ENCODE measurements at regions not wholly inside any gene's neighbourhood (a gene's known extent, or its start where the extent isn't known, plus 50 kb on each side); places are given as distances from the start of the nearest gene placed in this dataset.

DNA sequence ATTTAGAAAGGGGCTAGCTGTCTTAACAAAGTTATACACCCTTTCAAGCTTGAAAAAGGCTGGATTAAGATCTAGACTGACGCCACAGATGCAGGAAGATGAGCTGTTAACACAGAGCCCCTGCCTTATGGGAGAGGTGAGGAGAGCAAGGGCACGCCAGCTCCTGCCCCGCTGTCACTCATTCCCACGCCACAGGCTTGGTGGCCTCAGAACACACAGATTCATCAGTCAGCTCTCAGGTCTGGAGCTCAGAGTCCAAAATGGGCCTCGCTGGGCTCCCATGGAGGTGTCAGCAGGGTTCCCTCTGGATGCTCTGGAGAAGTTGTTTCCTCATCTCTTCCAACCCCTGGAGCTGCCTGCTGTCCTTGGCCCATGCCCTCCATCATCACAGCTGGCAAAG is 554.2 kb downstream of the TCERG1L start:
- DNase-seq = no peak

DNA sequence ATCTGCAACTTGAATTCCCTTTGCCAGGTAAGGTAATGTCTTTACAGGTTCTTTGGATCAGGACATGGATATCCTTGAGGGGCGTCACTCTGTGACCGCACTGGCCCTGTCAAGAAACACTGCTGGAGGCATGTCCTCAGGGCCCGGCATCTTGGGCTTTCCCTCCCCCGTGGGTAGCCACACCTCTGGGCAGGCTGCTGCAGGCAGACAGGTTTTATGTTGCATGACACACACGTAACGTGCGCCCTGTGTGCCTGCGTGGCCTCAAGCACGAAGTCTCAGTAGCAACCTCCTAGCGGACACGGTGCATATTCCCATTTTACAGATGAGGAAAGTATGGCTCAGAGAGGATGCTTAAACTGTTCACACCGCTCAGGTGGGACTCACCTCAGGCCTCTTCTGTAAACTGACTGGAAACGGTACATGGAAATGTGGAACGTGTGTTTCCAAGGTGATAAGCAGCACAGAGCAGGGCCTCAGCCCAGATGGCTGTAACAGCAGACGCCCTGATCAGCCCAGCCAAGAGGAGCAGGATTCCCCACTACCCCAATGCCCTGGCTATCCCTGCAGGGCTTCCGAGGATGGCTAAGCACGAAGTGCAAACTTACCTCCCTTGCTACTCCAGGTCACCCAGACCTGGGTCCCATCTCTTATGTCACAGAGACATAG is 553.6 kb downstream of the TCERG1L start:
- DNase-seq = no peak

DNA sequence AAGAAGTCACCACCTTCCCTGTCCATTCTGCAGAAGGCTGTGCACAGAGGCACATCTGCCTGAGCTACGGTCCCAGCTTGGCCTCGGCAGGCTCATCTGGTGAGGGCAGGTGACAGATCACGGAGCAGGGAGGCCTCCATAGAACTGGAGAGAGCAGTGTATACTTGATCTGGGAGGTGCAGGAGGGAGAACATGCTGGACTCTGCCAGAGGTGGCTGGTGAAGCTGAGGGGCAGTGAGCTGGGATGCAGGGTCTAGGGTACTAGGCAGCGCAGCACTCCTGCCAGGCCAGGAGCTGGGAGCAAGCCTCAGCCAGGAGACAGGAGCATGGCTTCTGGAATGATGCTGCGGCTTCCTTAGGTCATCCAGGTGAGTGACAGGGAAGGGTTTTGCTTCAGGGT is 553.0 kb downstream of the TCERG1L start:
- DNase-seq = no peak

DNA sequence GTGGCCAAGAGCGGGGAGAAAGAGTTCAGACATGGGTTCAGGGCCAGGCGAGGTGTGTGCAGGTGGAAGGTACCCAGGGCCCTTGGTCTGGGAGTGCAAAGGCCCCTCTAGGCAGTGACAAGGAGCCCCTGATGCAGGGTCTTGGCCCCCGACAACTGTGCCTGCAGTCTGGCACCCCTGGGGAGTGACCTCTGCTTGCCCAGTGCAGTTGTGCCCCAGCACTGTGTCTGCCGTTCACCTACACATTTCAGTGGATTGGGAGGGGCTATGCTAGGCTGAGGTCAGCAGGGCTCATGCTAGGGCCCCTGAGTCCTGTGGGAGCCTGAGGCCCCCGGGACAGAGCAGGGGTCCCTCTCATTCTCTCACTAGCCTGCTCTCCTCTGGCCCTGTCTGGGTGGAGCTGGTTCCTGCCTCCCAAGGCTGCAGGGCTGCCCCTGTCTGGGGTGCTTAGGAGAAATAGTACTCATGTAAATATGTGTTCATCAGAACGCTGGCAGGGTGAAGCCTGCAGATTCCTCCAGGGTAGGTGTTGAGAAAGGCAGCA is 550.4 kb downstream of the TCERG1L start:
- no peak for DNase-seq

DNA sequence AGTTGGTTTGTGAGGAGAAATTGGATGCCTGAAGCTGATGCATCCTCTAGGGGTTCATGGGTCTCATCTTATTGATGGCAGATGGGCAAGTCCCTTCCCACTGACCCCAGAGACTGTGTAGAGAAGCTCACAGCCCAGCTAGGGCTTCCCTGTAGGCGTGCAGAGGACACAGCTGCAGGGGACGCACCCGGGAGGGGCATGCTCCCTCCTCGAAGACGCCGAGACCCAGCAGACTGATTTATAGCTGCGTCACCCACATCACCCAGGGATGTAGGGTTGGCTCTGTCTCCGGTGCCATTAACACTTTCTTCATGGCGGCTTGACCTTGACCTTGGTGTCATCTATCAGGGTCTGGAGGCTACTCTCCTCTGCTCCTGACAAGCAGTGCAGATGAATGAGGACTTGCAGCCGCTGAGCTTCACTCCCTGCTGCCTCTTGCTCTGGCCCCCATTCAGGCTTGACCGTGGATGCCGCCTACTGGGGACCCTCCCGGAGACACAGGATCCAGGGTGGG is 549.7 kb downstream of the TCERG1L start:
- no peak for DNase-seq

DNA sequence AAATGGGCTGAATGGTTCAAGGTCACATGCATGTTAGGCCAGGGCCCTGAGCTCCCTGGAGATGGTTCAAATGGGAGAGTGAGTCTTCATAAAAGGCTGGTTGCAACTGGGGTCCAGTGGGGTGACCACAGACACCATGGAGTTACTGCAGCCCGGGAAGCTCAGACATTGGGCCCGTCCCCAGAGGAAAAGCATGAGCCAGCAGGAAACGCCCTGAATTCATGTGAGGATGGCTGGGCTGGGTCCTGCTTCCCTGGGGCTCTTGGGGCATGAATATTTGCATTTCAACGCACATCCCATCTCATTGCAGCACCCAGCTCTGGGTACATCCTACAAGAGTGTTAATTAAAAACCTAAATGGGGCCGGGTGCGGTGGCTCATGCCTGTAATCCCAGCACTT is 549.0 kb downstream of the TCERG1L start:
- no peak for DNase-seq

DNA sequence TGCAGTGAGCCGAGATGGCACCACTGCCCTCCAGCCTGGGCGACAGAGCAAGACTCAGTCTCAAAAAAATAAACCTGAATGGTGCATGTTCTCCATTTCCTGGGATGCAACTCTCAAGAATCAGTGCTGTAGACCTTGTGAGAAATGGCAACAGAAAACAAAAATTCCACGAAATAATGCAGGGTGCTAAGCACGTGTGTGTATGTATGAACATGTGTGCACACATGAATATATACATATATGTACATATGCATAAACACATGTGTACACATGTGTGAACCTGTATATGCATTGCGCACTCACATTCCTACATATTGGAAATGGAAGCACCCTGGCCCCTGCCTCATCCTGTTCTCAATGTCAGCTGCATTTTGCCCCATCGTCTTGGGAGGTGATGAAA is 548.5 kb downstream of the TCERG1L start:
- DNase-seq = no peak

DNA sequence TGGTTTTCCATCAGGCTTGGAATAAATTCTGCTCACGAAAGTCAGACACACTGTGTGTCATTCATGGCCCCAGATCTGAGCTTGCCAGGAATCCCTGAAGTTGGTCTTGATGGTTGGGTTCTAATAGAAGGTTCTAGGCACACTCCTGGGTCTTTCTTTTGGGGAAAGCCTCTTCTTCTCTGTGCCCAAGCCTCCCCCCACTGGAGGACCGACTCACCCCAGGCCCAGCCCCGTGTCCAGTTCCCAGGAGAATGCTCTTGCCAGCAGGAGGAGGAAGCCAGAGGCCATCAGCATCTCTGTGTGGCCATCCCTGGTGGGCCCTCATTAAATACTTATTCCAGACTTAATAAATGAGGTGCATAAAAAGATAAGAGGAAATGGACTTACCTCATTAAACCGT is 548.0 kb downstream of the TCERG1L start:
- no peak for DNase-seq

DNA sequence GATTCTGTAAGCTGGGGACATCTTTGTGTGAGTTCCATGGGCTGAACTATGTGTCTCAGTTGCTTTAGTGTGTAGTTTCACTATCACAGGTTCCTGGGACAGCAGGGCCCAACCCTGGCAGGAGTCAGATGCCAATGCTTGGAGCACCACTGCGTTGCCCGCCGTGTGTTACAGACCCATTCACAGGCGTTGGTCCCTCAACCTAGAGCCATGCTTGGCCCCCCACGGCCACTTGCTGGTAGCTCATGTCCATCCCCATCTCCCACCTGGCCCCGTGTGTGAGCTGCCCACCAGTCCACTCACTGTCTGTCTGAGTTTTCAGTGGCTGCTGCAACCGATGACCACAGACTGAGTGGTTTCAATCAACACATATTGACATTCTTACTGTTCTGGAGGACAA is 546.9 kb downstream of the TCERG1L start:
- DNase-seq = no peak

DNA sequence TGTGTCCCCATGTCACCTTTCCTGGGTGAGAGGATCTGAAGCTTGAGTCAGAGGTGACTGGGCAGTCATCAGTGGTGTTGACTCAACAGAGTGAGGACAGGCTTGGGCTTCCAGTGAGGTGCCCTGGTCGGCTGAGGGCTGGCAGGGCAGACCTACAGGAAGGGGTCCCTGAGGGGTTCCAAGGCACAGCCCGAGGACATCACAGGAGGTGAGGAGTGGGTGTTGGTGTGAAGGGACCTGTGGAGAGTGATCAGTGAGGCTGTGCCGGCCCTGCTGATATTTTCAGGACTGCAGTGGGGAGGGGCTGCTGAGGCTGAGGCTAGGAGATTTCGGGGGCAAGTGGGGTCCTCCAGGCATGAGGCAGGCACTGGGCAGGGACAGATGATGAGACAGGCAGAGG is 545.5 kb downstream of the TCERG1L start:
- no peak for DNase-seq

DNA sequence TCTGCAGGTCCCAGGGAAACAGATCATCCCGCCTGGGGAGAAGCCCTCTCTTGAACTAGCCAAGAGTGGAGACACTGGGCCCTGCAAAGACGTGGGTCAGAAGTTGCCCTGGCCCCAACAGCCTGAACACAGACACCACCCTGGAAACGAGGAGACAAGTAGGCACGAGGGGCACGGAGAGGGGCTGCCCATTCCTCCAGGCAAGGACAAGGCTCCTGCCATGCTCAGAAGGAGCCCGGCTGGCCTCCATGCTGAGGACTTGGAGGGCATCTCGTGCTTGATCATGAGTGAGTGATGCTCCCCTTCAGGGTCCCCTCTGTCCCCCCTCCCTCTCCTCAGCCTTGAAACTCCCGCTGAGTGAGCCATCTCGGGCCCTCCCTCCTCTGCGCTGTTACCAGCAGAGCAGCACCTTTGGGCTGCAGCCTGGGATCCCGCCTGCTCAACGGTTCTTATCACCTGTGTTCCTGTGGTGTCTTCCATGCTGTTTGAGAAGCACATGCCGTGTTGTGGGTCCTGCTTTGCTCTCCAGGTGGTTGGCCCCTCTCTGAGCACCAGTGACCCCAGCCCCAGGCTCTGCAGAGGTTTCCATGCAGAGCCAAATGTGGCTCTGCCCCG is 544.3 kb downstream of the TCERG1L start:
- DNase-seq = no peak

DNA sequence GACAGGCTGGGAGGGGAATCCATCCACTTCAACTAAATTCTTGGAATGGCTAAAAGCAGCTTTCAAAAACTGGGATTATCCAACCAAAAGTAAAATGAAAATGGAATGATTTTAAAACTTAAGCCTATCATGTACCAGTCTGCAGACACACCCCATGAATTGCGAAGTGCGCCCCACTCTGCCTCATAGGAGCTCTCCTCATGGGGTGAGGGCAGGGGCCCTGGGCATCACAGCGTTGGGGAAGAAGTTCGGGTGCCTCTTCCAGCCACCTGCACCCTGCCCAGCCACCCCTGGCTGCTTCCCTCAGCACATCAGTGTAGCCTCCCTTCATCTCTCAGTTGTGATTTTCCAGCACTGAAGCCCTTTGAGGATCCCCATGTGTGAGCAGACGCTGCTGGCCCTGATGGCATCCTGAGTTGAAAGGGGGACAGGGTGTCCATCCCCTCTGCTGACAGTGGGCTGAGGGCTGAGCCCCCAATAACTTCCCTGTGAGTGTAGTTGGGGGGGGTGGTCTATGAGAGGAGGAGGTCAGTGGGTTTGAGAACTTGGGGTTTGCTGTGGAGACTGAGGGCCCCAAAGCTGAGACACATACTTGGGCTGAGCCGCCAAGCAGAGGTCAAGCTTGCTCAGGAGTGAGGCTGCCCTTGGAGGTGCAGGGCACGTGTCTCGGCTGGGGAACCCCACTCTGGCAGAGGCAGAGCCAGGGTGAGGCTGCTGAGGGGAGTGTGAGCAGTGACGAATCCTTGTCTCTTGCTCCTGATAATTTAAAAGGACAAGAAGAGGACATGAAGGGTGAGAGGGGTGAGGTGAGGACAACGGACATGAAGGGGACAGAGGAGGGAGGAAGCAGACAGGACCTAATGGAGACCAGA is 542.1 kb downstream of the TCERG1L start:
- no peak for DNase-seq

DNA sequence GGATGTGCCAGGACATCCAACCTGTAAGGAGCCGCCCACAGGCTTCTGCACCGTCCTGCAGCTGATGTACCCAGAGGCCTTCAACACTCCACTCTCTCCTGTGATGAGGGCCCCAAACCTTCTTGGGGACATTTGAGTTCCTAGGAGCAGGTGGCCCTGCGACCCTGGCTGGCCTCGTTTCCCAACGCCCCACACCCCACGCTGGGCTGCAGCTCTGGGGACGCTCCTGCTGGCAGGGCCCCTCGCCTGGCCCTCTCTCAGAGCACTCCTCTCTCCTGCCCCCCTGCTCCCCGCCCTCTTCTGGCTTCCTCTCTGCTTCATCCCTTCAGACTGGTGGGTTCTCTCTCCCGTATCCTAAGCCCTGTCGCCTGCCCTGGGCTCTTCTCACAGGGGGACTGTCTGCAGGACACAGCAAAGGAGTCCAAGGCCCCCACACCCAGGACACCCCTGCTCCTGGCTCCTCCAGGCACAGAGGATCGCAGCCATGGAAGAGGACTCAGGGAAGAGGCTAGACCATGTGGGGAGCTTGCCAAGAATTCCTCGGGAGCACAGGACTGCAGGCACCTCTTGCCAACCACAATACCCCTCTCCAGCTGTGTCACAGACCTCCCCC is 541.4 kb downstream of the TCERG1L start:
- DNase-seq = no peak

DNA sequence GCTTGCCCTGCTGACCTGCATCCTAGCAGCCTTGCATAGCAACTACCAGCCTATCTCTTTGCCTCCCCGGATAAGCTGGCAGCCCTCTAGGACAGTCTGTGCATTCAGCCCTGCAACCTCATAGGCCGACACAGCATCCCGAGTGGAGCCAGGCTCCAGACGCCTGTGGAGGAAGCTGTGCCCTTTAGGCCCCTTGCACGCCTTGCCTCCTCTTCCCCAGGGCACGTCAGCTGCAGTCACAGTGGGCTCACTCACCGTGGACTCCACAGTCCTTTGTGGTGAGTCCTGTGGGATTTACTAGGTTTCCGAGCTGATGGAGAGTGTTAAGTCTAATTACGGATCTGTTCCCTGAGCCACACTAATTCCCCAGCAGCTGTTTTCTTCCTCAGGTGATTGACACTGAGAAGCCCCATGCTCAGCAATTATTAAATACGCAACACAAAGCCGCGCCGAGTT is 540.0 kb downstream of the TCERG1L start:
- DNase-seq = no peak

DNA sequence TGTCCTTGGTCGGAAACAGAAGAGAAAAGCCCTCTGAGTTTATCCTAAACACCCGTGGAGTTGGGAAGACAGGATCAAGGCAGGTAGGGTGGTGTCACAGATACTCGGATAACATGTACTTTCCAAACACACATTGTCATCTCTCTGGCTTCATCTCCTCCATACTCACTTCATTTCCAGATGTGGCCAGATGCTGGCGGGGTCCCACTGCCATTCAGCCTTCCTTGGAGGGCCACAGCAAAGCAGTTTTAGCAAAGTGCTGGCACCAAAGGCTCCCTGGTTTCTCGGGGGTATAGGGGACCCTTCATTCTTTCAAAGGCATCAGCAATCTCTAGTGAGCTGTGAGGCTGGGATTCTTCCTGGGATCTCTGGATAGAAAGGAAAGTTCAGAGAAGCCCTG is 539.5 kb downstream of the TCERG1L start:
- no peak for DNase-seq

DNA sequence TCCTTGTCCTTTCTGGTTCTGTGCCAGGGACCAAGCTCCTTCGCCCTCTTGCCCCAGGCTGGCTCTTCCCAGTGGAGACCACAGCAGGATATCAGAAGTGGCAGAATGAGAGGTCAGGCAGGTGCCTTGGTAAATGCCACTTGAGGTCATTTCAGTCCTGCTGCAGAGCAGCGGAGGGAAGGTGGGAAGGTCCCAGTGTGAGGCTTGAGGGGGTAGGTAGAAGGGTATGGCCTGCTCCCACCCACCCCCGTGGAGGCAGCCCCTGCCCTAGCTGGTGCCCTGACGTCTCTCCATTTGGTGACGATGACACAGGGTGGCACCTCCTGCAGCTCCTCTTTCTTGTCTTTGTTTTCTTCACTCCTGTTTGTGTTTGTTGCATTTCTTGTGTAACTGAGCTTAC is 538.8 kb downstream of the TCERG1L start:
- no peak for DNase-seq

DNA sequence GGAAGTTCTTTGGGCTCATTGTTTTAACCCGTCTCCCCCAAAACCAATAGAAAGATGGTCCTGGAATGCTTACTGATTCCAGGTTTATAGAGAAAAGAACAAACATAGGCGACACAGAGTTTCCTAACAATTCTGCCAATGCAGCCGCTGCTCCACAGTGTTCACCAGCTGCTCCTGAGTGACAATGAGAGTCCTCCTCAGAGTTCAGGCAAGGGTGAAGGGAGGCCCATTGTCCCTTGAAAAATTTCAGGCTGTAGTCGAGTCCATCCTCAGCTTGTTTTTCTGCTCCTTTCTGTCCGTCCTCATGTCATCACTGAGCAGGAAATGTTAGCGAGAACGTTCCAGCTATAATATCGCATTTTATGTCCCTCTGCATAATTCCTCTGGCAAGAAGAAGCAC is 537.6 kb downstream of the TCERG1L start:
- DNase-seq = no peak

DNA sequence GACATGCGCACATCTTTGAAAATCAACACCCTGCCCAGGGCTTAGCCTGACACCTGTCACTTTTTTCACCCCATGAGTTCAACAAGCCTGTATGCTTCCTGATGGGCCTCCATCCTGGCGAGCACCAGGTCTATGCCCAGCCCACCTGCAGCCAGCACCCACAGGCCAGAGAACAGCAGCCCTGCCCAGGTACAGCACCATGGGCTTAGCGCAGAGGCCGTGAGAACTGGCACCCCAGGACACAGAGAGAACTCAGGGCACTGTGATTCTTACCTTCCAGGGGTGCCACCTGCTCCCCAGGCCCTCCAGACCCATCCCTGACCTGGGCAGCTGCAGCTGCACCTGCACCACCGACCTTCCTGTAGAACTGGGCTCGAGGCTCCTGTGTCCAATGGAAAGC is 536.6 kb downstream of the TCERG1L start:
- no peak for DNase-seq

DNA sequence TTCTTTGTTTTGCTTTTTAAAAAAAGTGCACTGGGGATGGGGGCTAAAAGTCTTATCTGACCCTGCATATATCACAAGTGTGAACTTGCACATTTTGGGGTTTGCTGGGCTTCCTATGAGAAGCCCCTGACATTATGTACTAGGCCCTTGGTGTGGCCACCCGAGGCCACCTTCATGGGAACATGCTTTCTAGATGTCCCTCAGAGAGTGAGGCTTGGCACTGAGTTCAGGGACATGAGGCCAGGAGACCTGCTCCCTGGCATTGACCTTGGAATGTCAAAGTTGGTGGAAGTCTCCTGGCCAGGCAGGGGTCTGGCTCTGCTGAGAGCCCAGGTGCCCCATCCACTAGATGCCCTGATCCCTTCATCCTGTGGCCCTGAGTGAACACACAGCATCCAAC is 536.2 kb downstream of the TCERG1L start:
- DNase-seq = no peak

DNA sequence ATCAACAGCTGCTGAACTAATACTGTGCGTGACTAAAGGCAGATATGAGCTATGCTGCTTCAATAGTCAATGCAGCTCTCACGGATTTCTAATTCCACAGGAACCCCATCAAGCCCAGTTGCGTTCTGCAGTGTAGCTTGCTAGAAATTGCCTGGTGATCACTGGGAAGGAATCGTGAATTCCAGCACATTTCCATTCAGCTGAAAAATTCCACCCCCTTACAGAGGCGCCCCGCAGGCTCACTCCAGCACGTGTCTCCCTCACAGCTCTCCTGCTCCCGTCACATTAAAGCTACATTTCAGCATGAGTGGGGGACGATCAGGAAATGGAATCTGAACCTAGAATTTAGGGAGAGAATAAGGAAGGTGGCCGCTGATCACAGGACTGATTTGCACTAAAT is 534.8 kb downstream of the TCERG1L start:
- no peak for DNase-seq

DNA sequence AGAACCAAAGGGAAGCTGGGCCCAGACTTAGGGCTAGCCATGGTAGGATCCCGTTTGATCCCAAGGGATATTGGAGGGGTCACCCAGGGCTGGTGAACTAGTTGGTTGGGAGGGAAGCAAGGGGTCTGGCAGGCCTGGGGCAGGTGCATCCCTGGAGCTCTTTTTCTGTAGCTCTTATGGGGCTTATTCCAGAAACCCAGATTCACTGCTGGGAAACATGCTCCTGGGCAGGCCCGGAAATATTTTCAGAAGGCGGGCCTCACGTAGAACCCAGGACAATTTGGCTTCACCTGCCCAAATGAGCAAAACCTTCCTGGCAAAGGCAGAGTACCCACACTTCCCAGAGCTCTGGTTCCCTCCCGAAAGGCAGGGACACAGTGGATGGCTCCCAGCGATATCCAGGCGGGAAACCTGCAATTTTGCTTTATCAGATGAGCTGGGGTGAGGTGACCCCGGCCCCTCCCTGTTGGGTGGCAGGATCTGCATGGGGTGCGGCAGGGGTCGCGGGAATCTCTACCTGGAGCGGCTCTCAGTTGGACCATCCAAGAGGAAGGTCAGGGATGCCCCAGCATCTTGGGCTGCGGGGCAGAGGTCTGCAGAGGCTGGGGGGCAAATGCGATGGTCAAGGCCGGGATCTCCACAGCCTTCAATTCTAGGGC is 533.9 kb downstream of the TCERG1L start:
- no peak for DNase-seq

DNA sequence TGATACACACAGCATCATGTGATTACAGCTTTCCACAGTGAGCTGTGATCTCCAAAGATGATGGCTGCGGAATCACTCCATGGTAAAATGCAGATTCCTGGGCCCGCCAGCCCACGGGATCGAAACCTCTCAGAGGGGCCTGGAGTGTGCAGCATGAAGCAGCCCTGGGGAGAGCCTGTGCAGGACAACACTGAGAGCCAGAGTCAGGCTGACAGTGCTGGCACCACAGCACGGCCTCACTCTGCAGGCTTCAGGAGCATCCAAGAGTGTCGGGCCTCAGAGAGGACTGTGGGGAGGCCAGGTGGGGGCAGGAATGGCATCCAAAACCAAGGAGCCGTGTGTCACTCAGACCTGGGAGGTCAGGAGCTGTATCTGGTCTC is 533.4 kb downstream of the TCERG1L start:
- DNase-seq = no peak

DNA sequence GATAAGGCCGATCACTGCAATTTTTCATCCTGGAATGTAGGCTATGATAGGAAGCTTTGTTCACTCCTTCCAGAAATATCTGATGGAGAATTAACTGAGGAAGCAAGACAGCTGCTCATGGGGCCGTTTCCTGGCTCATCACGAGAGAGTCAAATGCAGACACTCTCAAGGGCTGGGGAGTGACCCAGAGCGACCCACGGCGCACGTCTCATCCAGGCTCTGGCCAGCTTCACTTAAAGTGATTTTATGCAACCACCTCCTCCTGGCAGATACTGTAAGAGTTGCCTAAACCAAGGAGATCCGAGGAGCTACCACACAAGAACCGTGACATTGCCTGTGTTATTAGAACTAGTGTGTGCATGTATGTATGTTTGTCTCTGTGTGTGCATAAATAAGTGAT is 530.8 kb downstream of the TCERG1L start:
- DNase-seq = no peak

Measured in activated naive CD4-positive, alpha-beta T cell (primary cell).